GM12878 (cell line): ENCODE measurements at regions not wholly inside any gene's neighbourhood (a gene's known extent, or its start where the extent isn't known, plus 50 kb on each side); places are given as distances from the start of the nearest gene placed in this dataset.

ENCODE experiments used
- ATAC-seq: fragments of 200-7000 bp; cut with Tn5 transposase; 3 replicates; pipeline ENCODE4 v1.9.1; 2020; ENCODE audit warnings: mild to moderate bottlenecking, moderate library complexity
- BruUV-seq: library from RNA; stranded (reverse); fragments of 400-500 nt; replicated peaks from 2 replicates; lab custom pipeline; 2021; lab: Mats Ljungman, UMichigan
- CTCF ChIA-PET: fragments of 300-600 bp; sonication (Branson Sonifier 250); formaldehyde crosslinking; extraction: SDS; loops from one replicate; lab custom pipeline; 2021; ENCODE audit warnings: inconsistent platforms; lab: Yijun Ruan, JAX
- POLR2A ChIA-PET: fragments of 350-600 bp; formaldehyde crosslinking; extraction: SDS; loops from one replicate; lab custom pipeline; 2021; ENCODE audit warnings: inconsistent platforms; lab: Charles Lee
- RAD21 ChIA-PET: fragments of 300-600 bp; sonication (Branson Sonifier 250); formaldehyde crosslinking; loops from one replicate; lab custom pipeline; 2023; ENCODE audit warnings: antibody characterized with exemption; ENCODE audit not compliant: unreplicated experiment; lab: Charles Lee
- SMC1A ChIA-PET: fragments of 300-600 bp; sonication (Branson Sonifier 250); formaldehyde crosslinking; loops from one replicate; lab custom pipeline; 2023; ENCODE audit not compliant: unreplicated experiment, uncharacterized antibody; lab: Charles Lee
- DNase-seq: peaks from one replicate; pipeline ENCODE4 v3.0.0-alpha.2; 2011; ENCODE audit warnings: low read depth, low spot score
- FAIRE-seq: peaks from 3 replicates; lab custom pipeline; 2011; peaks lifted over from hg19 to GRCh38; lab: Jason Lieb, UNC
- H2AFZ ChIP-seq: 2 replicates; pipeline ENCODE4 v1.6.0; 2011; ENCODE audit warnings: low read depth, low read length, control low read depth; ENCODE audit not compliant: control insufficient read depth
- H3K27ac ChIP-seq: 2 replicates; pipeline ENCODE4 v1.5.1; 2011; ENCODE audit warnings: control low read depth; ENCODE audit not compliant: control insufficient read depth, insufficient read depth
- H3K27me3 ChIP-seq, 2 experiments: replicated peaks in 1 of 2; 2 replicates each; pipeline versions ENCODE4 v1.6.0 to v1.6.1; 2011; ENCODE audit warnings: low read length in 1 of 2; ENCODE audit not compliant: control insufficient read depth in 2 of 2, insufficient read depth in 2 of 2
- H3K36me3 ChIP-seq, 2 experiments: 2 replicates each; pipeline ENCODE4 v1.5.1; 2011; ENCODE audit warnings: low read length in 1 of 2; ENCODE audit not compliant: control insufficient read depth in 2 of 2, insufficient read depth in 2 of 2
- H3K4me1 ChIP-seq: 2 replicates; pipeline ENCODE4 v1.6.1; 2011; ENCODE audit warnings: mild to moderate bottlenecking, low read length, moderate library complexity, mixed read lengths; ENCODE audit not compliant: control insufficient read depth, insufficient read depth
- H3K4me2 ChIP-seq: 2 replicates; pipeline ENCODE4 v1.6.0; 2011; ENCODE audit warnings: control low read depth; ENCODE audit not compliant: control insufficient read depth, insufficient read depth
- H3K4me3 ChIP-seq: fragments of 200-600 bp; sonication (generic); 2 replicates; pipeline ENCODE4 v1.5.1; 2016
- H3K79me2 ChIP-seq: 2 replicates; pipeline ENCODE4 v1.6.0; 2011; ENCODE audit warnings: low read length; ENCODE audit not compliant: control insufficient read depth, insufficient read depth
- H3K9ac ChIP-seq: 2 replicates; pipeline ENCODE4 v1.8.0; 2011; ENCODE audit warnings: low read length, control low read depth, mixed read lengths; ENCODE audit not compliant: control insufficient read depth, insufficient read depth
- H3K9me3 ChIP-seq: replicated peaks from 3 replicates; pipeline ENCODE4 v1.5.1; 2011; ENCODE audit warnings: mild to moderate bottlenecking, low read length; ENCODE audit not compliant: control insufficient read depth, insufficient read depth
- H4K20me1 ChIP-seq: 2 replicates; pipeline ENCODE4 v1.6.0; 2011; ENCODE audit not compliant: control insufficient read depth, insufficient read depth
- ESRRA ChIP-seq: IDR thresholded peaks from 2 replicates; pipeline ENCODE4 v1.6.1; 2012; ENCODE audit warnings: mild to moderate bottlenecking, low read length, improper control_type of control experiment
- FOS ChIP-seq: IDR thresholded peaks from 3 replicates; pipeline ENCODE4 v1.6.1; 2011; ENCODE audit warnings: borderline replicate concordance; ENCODE audit not compliant: insufficient read length; ENCODE audit errors: extremely low read depth
- JUND ChIP-seq: IDR thresholded peaks from 2 replicates; pipeline ENCODE4 v1.6.1; 2012; ENCODE audit warnings: low read depth, mild to moderate bottlenecking, low read length, improper control_type of control experiment, moderate library complexity
- RELB ChIP-seq: fragments of 450-650 bp; IDR thresholded peaks from 2 replicates; pipeline ENCODE4 v1.6.1; 2017; ENCODE audit warnings: low read depth, mild to moderate bottlenecking, moderate library complexity
- SPI1 ChIP-seq: IDR thresholded peaks from 2 replicates; pipeline ENCODE4 v1.6.1; 2011; ENCODE audit warnings: low read depth, mild to moderate bottlenecking, low read length, moderate library complexity, borderline replicate concordance; ENCODE audit not compliant: insufficient read depth
- TCF7 ChIP-seq: IDR thresholded peaks from 2 replicates; pipeline ENCODE4 v1.6.1; 2014; ENCODE audit warnings: antibody characterized with exemption, borderline replicate concordance
- ZNF24 ChIP-seq: fragments of 450-650 bp; IDR thresholded peaks from 2 replicates; pipeline ENCODE4 v1.6.1; 2017; ENCODE audit warnings: antibody characterized with exemption, mild to moderate bottlenecking
- WGBS: methylation state at CpG from one replicate; pipeline ENCODE4 v1.1.6; 2016; ENCODE audit warnings: low lambda C conversion rate; ENCODE audit not compliant: insufficient replicate concordance, insufficient coverage; ENCODE audit errors: missing lambda C conversion rate; 5-methylcytosine and 5-hydroxymethylcytosine counted together
- in situ Hi-C: fragments of 300-500 bp; cut with MboI; formaldehyde crosslinking; loops from 9 replicates; pipeline ENCODE4 v1.14.3; 2018; ENCODE audit warnings: mixed read lengths
- intact Hi-C: fragments of 100-400 bp; cut with micrococcal nuclease; formaldehyde crosslinking; loops from one replicate; pipeline ENCODE4 v1.14.2; 2022; ENCODE audit not compliant: unreplicated experiment

DNA sequence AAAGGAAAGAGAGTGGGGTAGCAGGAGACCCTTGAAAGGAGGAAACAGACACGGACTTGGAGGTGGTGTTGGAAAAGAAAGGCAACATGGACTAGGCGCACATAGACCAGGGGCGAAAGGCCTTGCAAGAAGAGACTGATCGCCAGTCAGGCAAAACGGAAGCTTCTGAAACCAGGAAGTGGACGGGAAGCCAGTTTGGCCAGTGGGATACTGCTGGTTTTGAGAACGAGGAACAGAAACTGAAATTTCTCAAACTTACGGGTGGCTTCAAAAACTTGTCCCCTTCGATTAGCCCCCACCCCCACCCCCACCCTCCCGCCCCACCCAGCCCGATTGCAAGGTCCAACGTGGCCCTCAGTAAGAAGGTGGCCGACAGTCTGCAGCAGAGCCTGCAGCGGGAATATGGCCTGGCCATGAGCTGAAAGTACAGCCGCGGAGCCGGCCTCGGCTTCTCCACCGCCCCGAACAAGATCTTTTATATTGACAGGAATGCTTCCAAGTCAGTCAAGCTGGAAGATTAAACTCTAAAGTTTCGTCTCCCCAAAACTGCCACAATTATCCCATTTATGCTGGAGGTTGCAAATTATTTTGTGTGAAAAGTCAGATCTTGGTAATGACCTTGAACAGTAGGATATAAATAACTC, 364.7 kb downstream of the BCAT1 start:
- no peaks in the 10 kb centered on the region; a peak in 1 of 4 replicates for H3K27me3 ChIP-seq
- ChIA-PET SMC1A (no interaction called here), CTCF (no interaction called here), POLR2A (no interaction called here), RAD21 (no interaction called here)
- no peaks in the 10 kb centered on the region for H4K20me1 ChIP-seq
- H3K9ac ChIP-seq = no peak overlapping the region
- FAIRE-seq (no peak), ATAC-seq (no peak), DNase-seq (no peak)
- TF ChIP-seq RELB = no peak
- TF ChIP-seq JUND = no peak
- TF ChIP-seq ZNF24 = no peak
- TF ChIP-seq ESRRA = no peak
- TF ChIP-seq TCF7 = no peak
- no peak for TF ChIP-seq FOS
- peak; percentile 34; the same call in 1 of the 2 replicates for TF ChIP-seq SPI1
- no peaks in the 10 kb centered on the region for H3K79me2 ChIP-seq
- intact Hi-C loops (no loop called here), in situ Hi-C loops (no loop called here)
- no peaks in the 10 kb centered on the region for H3K9me3 ChIP-seq
- H3K4me1 ChIP-seq = no peaks in the 10 kb centered on the region
- no peak overlapping the region for H3K4me2 ChIP-seq
- no peaks in the 10 kb centered on the region for H3K36me3 ChIP-seq
- no peak overlapping the region for H3K4me3 ChIP-seq
- WGBS = 70% methylated on average over 18 of the region's 21 CpGs
- no peak overlapping the region for H2AFZ ChIP-seq
- BruUV-seq = no TSS peak
- no peak overlapping the region for H3K27ac ChIP-seq
